Activated CD8-positive, alpha-beta memory T cell treated with anti-CD3 and anti-CD28 coated beads for 1 hour (primary cell): ENCODE measurements at regions not wholly inside any gene's neighbourhood (a gene's known extent, or its start where the extent isn't known, plus 50 kb on each side); places are given as distances from the start of the nearest gene placed in this dataset.

Experiments used
- DNase-seq, 2 donors: peaks; one replicate each; pipeline ENCODE4 v3.0.0-alpha.2; 2020; ENCODE audit warnings: low read depth in 1 of 2; ENCODE audit errors: extremely low read depth in 1 of 2

DNA sequence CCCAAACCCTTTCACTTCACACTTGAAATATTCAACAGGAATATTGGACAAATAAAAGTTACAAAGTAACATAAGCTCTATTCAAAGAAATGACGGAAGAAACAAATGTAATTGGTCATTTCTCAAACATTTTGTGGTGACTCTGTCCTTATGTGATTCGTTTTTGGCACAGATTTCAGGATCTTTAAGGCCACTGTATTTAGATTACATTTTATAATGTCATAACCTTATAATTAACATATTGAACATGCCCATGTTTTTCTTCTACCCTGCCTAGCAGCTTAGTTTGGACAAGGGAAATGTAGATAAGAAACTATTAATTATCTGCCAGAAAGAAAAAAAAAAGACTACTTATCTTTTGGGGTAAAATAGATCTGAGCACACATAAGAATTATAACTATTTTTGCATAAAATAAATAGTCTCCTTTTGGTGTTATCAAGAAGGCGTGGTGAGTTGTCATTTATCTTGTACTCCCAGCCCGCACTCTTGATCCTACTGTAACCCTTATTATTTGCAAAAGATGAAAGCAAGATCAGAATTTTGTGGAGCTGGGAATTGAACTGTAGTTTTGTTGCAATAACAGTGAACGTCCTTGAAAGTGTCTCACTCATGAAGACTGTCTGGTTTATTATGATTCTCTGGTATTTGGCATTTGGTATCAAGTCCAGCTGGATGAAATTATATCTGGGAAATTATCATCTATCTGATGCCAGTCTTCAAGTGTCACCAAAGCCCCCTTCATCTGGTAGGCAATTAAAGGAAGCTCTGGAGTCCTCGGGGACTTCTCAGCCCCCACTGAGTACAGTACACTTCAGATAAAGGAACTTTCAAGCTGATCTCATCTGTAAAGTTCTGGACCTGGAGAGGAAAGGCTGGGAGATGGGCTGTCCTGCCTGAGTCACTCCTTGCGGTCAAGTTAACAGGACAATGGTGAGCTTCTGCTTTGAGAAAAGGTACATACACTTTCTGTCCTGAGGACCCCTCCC lies 175.7 kb upstream of the INHBA start:
- DNase-seq: no peak

GRCh38 chr7:41877118-41877517 lies 174.2 kb upstream of the INHBA start:
- no peak for DNase-seq

GRCh38 chr7:41875513-41875912 lies 172.6 kb upstream of the INHBA start:
- DNase-seq: no peak

- DNase-seq: no peak
Measured at GRCh38 chr7:41874201-41874785, 171.4 kb upstream of the INHBA start.

GRCh38 chr7:41873741-41874140 lies 170.9 kb upstream of the INHBA start:
- no peak for DNase-seq

DNA sequence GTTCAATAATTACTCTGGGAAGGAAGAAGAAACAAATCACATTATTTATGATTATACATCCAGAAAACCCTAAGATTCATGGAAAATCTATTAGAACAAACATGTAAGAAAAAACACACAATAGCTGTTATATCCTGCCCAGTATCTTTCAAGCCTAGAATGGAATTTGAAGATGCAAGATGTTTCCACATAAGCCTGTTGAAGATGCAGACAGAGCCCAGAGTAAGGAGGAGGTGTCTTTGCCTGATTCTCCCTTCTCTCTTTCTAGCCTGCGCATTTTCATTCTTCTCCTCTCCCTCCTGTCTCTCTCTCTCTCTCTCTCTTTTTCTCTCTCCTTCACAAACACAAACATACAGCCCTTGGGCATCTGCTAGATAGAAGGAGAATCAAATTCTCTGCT lies 170.1 kb upstream of the INHBA start:
- DNase-seq: no peak

DNA sequence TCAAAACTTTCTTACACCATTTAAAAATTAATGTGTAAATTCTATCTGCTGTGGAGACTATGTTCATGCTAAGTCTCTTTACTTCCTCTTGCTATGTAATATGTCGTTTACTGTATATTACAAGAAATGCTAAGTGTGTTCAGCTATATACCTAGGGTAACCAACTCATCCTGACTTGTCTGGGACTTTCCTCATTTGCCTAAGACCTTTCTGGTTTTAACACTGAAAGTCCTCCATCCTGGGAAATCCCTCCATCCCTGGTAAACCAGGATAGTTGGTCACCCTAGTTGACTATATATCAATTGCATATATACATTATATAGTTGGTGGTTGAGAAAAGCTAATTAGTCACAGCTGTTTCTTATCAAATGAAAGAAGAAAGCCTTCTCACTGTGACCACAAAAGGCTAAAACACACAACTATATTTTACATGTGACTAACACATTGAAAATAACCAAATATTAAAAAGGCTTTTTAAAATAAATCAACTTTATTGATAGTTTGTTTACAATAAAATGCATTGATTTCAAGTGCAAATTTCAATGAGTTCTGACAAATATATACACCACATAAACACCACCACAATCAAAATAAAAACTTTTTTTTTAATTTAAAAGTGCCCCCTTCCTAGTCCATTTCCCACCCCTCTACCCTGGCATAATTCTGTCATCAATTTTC lies 167.7 kb upstream of the INHBA start:
- no peak for DNase-seq

DNA sequence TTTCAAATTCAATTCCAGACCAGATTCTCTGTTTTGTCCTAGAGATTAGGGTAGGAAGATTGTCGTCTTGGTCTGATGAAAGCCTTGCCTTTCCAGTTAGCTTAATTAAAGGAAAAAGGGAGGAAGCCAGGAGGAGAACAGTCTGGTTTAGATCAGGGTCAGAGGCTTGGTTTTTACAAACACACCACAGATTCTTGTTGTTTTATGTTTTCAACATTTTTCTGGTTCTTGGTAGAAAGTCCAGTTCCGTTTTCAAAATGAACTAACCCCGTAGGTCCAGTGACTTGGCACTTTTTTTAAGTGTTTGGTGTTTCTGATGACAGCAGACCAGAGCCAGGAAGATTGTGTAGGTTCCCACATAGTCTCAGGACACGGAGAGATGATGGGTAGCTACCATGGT lies 167.1 kb upstream of the INHBA start:
- no peak for DNase-seq

DNA sequence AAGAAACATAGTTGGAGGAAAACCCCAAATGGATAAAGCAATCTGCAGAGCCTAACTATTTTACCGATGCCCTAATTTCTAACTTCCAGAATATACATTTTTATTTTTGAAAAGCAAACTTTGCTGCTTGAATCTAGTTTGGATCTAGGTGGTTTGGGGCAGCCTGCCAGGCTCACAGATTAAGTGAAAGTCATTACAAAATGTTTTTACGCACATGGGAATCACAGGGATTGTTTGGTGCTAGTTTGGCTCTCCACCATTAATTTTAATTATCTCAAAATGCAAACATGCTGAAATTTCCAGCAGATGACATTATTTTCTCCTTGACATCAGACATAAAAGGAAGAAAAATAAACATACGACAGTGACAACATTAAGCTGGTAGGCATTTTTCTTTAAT lies 166.7 kb upstream of the INHBA start:
- DNase-seq: no peak

DNA sequence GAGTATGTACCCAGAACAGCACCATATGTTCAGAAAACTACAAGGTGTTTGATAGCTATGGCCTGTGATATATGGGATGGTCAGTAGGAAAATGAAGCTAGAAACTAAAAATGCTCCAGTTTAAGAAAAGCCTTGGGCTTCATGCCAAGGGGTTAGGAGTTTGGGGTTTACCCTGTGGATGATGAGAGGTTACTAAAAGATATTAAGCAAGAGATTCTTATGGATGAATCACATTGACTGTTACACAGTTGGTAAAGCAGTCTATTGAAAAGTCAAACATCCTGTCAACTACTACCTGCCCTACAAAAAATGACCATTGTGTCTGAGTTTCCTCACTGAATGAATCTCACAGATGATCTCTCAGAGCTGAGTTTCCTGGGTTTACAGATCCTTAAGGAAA lies 166.2 kb upstream of the INHBA start:
- no peak for DNase-seq

- no peak for DNase-seq
Measured at GRCh38 chr7:41867639-41868280, 164.9 kb upstream of the INHBA start.

GRCh38 chr7:41862261-41862660 lies 159.4 kb upstream of the INHBA start:
- no peak for DNase-seq

GRCh38 chr7:41861642-41862041 lies 158.8 kb upstream of the INHBA start:
- DNase-seq: no peak

- no peak for DNase-seq
Measured at GRCh38 chr7:41858201-41858600, 155.3 kb upstream of the INHBA start.

DNA sequence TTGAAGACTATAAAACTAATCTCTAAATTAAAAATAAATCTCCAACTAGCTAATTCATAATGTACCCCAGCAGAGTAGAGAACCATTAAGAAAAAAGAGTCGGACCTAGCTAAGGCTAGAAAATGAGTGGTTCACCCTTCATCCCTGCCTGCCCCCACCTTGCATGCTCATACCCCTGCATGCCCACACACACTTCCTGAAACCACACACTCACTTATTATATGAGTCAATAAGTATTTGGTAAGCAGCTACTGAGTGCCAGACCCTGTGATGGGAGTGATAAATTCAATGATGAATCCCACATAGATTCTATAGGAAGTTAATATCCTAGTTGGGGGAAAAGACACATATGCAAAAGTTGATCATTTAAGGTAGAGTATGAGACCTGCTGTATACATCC lies 152.9 kb upstream of the INHBA start:
- DNase-seq: no peak

DNA sequence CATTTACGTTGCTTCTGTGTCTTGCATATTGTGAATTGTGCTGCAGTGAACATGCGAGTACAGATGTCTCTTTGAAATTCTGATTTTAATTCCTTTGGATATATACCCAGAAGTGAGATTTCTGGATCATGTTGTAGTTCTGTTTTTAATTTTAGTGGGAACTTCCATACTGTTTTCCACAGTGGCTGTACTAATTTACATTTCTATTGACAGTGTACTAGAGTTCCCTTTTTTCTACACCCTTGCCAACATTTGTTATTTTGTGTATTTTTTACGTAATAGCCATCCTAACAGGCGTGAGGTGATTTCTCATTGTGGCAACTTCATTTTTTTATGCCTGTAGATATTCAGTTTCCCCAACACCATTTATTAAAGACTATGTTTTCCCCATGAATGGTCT lies 144.7 kb upstream of the INHBA start:
- no peak for DNase-seq

- DNase-seq: no peak
Measured at GRCh38 chr7:41847151-41847550, 144.3 kb upstream of the INHBA start.

GRCh38 chr7:41842956-41843355 lies 140.1 kb upstream of the INHBA start:
- no peak for DNase-seq

DNA sequence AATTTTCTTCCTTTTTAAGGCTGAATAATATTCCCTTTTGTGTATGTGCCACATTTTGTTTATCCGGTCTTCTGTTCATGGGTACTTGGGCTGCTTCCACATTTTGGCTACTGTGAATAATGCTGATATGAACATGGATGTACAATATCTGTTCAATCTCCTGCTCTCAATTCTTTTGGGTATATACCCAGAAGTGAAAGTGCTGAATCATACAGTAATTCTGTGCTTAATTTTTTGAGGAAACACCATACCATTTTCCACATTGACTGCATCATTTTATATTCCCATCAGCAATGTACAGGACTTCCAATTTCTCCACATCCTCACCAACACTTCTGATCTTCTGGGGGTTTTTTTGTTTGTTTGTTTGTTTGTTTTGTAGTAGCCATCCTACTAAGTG lies 135.0 kb upstream of the INHBA start:
- no peak for DNase-seq

DNA sequence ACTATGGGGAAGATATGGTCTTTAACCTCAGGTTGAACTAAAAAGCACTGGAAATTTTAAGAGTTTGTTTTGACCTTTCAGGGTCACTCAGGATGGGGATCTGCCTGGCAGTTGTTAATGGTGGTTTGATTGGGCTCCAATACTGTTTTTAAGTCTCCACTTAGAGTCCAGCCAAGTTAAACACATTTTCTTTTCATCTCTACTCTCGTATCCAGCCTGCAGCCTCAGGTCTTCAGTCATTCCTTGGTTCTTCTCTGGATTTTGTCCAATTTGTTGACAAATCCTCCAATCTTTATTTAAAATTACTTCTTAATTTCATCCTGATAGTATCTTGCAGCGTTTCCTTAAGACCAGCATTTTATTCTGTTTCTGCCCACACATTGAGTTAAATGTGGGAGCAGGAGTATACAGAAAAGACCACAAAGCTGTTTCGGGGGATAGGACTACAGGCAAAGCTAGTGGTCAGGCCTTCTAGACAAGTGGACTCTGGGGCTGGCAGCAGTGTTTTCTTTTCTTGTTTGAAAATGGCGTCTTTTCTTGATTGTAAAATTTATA lies 133.2 kb upstream of the INHBA start:
- no peak for DNase-seq
